Neural cell (in vitro differentiated cells): ENCODE measurements at regions not wholly inside any gene's neighbourhood (a gene's known extent, or its start where the extent isn't known, plus 50 kb on each side); places are given as distances from the start of the nearest gene placed in this dataset.

Experiments used
- EP300 ChIP-seq: fragments of 450-650 bp; conservative IDR thresholded peaks from 2 replicates; pipeline ENCODE4 v1.6.1; 2014; ENCODE audit warnings: antibody characterized with exemption, mild to moderate bottlenecking, moderate library complexity; ENCODE audit not compliant: poor library complexity, severe bottlenecking
- POLR2AphosphoS5 ChIP-seq: IDR thresholded peaks from 2 replicates; pipeline ENCODE4 v1.6.1; 2012
- TF ChIP-seq, protein P1 (sequence below): fragments of 450-650 bp; IDR thresholded peaks from 2 replicates; pipeline ENCODE4 v1.5.1; 2014; ENCODE audit warnings: antibody characterized with exemption, mild to moderate bottlenecking, moderate library complexity; ENCODE audit not compliant: poor library complexity, severe bottlenecking

DNA sequence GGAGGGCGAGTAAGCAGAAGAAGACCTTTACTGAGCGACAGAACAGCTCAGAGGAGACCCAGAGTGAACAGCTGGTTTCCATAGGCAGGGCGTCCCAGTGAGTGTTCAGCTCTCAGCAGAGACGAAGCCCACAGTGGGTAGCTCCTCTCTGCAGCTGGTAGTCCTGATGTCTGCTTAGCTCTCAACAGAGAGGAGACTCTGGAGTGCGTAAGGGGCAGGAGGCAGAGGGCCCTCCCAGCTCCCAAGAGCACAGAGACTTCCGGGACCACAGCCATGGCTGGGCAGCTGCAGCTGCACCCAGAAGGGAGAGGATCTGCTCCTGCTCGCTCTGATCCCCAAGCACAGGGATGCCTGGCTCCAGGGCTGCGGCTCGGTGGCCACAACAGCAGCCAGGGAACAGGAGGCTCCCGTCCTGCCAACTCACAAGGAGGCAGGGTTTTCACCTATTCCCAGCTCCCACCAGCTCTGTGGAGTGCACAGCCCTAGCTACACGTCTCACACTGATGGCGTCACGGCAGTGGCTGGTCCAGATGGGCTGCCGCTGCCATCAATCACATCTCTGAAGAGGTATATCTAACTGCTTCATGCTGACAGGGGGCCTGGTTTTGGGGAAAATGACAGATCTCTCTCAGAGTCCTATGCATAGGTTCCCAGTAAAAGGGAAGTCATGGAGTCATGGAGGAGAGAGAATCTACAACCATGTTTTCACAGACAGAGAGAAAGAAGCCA lies 2660.1 kb upstream of the PCDH20 start:
- no peak for TF ChIP-seq POLR2AphosphoS5
- TF ChIP-seq, protein P1, sequence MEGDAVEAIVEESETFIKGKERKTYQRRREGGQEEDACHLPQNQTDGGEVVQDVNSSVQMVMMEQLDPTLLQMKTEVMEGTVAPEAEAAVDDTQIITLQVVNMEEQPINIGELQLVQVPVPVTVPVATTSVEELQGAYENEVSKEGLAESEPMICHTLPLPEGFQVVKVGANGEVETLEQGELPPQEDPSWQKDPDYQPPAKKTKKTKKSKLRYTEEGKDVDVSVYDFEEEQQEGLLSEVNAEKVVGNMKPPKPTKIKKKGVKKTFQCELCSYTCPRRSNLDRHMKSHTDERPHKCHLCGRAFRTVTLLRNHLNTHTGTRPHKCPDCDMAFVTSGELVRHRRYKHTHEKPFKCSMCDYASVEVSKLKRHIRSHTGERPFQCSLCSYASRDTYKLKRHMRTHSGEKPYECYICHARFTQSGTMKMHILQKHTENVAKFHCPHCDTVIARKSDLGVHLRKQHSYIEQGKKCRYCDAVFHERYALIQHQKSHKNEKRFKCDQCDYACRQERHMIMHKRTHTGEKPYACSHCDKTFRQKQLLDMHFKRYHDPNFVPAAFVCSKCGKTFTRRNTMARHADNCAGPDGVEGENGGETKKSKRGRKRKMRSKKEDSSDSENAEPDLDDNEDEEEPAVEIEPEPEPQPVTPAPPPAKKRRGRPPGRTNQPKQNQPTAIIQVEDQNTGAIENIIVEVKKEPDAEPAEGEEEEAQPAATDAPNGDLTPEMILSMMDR: no peak
- TF ChIP-seq EP300: no peak
